ENCODE measurements at regions not wholly inside any gene's neighbourhood (a gene's known extent, or its start where the extent isn't known, plus 50 kb on each side); places are given as distances from the start of the nearest gene placed in this dataset.

- DNase-seq (ENCODE audit: low read depth in 2 of 2): no peak
These were observed 255.8 kb downstream of the GLI2 start for GRCh38 chr2:120991441-120991840.

GRCh38 chr2:120992791-120993555, 257.3 kb downstream of the GLI2 start:
- DNase-seq (ENCODE audit: low read depth in 2 of 2): no peak

GRCh38 chr2:120993661-120994060, 258.0 kb downstream of the GLI2 start:
- DNase-seq (ENCODE audit: low read depth in 2 of 2): no peak

- no peak for DNase-seq (ENCODE audit: low read depth in 2 of 2)
These were observed 258.8 kb downstream of the GLI2 start for GRCh38 chr2:120994301-120994995.

- no peak for DNase-seq (ENCODE audit: low read depth in 2 of 2)
These were observed 259.5 kb downstream of the GLI2 start for GRCh38 chr2:120995152-120995551.

GRCh38 chr2:120995656-120996190, 260.1 kb downstream of the GLI2 start:
- no peak for DNase-seq (ENCODE audit: low read depth in 2 of 2)

- no peak for DNase-seq (ENCODE audit: low read depth in 2 of 2)
These were observed 263.9 kb downstream of the GLI2 start for GRCh38 chr2:120999377-121000097.

- DNase-seq (ENCODE audit: low read depth in 2 of 2): no peak
These were observed 265.1 kb downstream of the GLI2 start for GRCh38 chr2:121000804-121001203.

GRCh38 chr2:121001641-121002040, 266.0 kb downstream of the GLI2 start:
- DNase-seq (ENCODE audit: low read depth in 2 of 2): no peak

- no peak for DNase-seq (ENCODE audit: low read depth in 2 of 2)
These were observed 266.9 kb downstream of the GLI2 start for GRCh38 chr2:121002597-121002996.

- no peak for DNase-seq (ENCODE audit: low read depth in 2 of 2)
These were observed 267.7 kb downstream of the GLI2 start for GRCh38 chr2:121003391-121003790.

- no peak for DNase-seq (ENCODE audit: low read depth in 2 of 2)
These were observed 268.7 kb downstream of the GLI2 start for GRCh38 chr2:121004359-121004758.

GRCh38 chr2:121004950-121005349, 269.3 kb downstream of the GLI2 start:
- no peak for DNase-seq (ENCODE audit: low read depth in 2 of 2)

- DNase-seq (ENCODE audit: low read depth in 2 of 2): no peak
These were observed 269.8 kb downstream of the GLI2 start for GRCh38 chr2:121005453-121005852.

- no peak for DNase-seq (ENCODE audit: low read depth in 2 of 2)
These were observed 271.2 kb downstream of the GLI2 start for GRCh38 chr2:121006743-121007489.

GRCh38 chr2:121007490-121007853, 271.8 kb downstream of the GLI2 start:
- DNase-seq (ENCODE audit: low read depth in 2 of 2): no peak

GRCh38 chr2:121008975-121009374, 273.3 kb downstream of the GLI2 start:
- DNase-seq (ENCODE audit: low read depth in 2 of 2): no peak

GRCh38 chr2:121010998-121011397, 274.0 kb downstream of the TFCP2L1 start:
- no peak for DNase-seq (ENCODE audit: low read depth in 2 of 2)

- no peak for DNase-seq (ENCODE audit: low read depth in 2 of 2)
These were observed 270.1 kb downstream of the TFCP2L1 start for GRCh38 chr2:121014876-121015275.

- DNase-seq (ENCODE audit: low read depth in 2 of 2): no peak
These were observed 269.0 kb downstream of the TFCP2L1 start for GRCh38 chr2:121015971-121016485.

GRCh38 chr2:121017396-121017795, 267.6 kb downstream of the TFCP2L1 start:
- no peak for DNase-seq (ENCODE audit: low read depth in 2 of 2)
